Neural cell (in vitro differentiated cells): ENCODE measurements at regions not wholly inside any gene's neighbourhood (a gene's known extent, or its start where the extent isn't known, plus 50 kb on each side); places are given as distances from the start of the nearest gene placed in this dataset.

Experiments
- H2AFZ ChIP-seq: fragments of 200-600, 300-800 bp; sonication (generic), shearing (Covaris generic); 2 replicates; pipeline ENCODE4 v1.6.0; 2014; ENCODE audit warnings: low read depth, mild to moderate bottlenecking, antibody characterized with exemption, low read length, moderate library complexity
- H3F3A ChIP-seq: fragments of 200-600 bp; shearing (Covaris generic); 2 replicates; pipeline ENCODE4 v1.6.1; 2016; ENCODE audit warnings: mild to moderate bottlenecking, moderate library complexity, mixed read lengths, antibody characterized with exemption, low read length; ENCODE audit not compliant: insufficient read depth, poor library complexity, severe bottlenecking
- H3K27ac ChIP-seq: fragments of 200-600, 300-800 bp; sonication (generic), shearing (Covaris generic); 2 replicates; pipeline ENCODE4 v1.5.1; 2014; ENCODE audit warnings: mild to moderate bottlenecking, low read length, moderate library complexity
- H3K27me3 ChIP-seq: fragments of 300-800, 200-600 bp; sonication (generic), shearing (Covaris generic); 2 replicates; pipeline ENCODE4 v1.6.0; 2014; ENCODE audit warnings: mild to moderate bottlenecking, low read depth, low read length, moderate library complexity; ENCODE audit not compliant: insufficient read depth
- H3K36me3 ChIP-seq: fragments of 300-800, 200-600 bp; sonication (generic), shearing (Covaris generic); 2 replicates; pipeline ENCODE4 v1.5.1; 2014; ENCODE audit warnings: mild to moderate bottlenecking, antibody characterized with exemption, low read length, moderate library complexity; ENCODE audit not compliant: insufficient read depth
- H3K4me2 ChIP-seq: fragments of 300-800, 200-600 bp; sonication (generic), shearing (Covaris generic); 2 replicates; pipeline ENCODE4 v1.6.0; 2014; ENCODE audit warnings: mild to moderate bottlenecking, low read length
- H3K4me3 ChIP-seq: fragments of 300-800, 200-600 bp; sonication (generic), shearing (Covaris generic); 2 replicates; pipeline ENCODE4 v1.5.1; 2014; ENCODE audit warnings: mild to moderate bottlenecking, low read length, moderate library complexity
- H3K79me2 ChIP-seq: fragments of 200-600 bp; shearing (Covaris generic); replicated peaks from 2 replicates; pipeline ENCODE4 v1.6.0; 2014; ENCODE audit warnings: mild to moderate bottlenecking, low read length, moderate library complexity; ENCODE audit not compliant: insufficient read depth
- H3K9ac ChIP-seq: fragments of 300-800, 200-600 bp; sonication (generic), shearing (Covaris generic); 2 replicates; pipeline ENCODE4 v1.6.1; 2016; ENCODE audit warnings: mild to moderate bottlenecking, low read length, mixed read lengths
- H3K9me2 ChIP-seq: fragments of 200-600 bp; shearing (Covaris generic); 2 replicates; pipeline ENCODE4 v1.6.1; 2016; ENCODE audit warnings: mild to moderate bottlenecking, low read length, mixed read lengths; ENCODE audit not compliant: insufficient read depth
- H3K9me3 ChIP-seq: fragments of 200-600, 300-800 bp; sonication (generic), shearing (Covaris generic); 2 replicates; pipeline ENCODE4 v1.6.1; 2016; ENCODE audit warnings: mild to moderate bottlenecking, mixed run types, low read length, moderate library complexity, mixed read lengths
- H4K20me1 ChIP-seq: fragments of 200-600 bp; shearing (Covaris generic); 2 replicates; pipeline ENCODE4 v1.6.1; 2016; ENCODE audit warnings: mild to moderate bottlenecking, mixed run types; ENCODE audit not compliant: insufficient read depth
- CTCF ChIP-seq: fragments of 450-650 bp; IDR thresholded peaks from 2 replicates; pipeline ENCODE4 v1.5.1; 2014; ENCODE audit warnings: antibody characterized with exemption, mild to moderate bottlenecking, moderate library complexity; ENCODE audit not compliant: poor library complexity, severe bottlenecking
- EP300 ChIP-seq: fragments of 450-650 bp; conservative IDR thresholded peaks from 2 replicates; pipeline ENCODE4 v1.6.1; 2014; ENCODE audit warnings: antibody characterized with exemption, mild to moderate bottlenecking, moderate library complexity; ENCODE audit not compliant: poor library complexity, severe bottlenecking
- EZH2 ChIP-seq: fragments of 200-600, 300-800 bp; shearing (Covaris generic), sonication (generic); IDR thresholded peaks from 2 replicates; pipeline ENCODE4 v1.6.1; 2014; ENCODE audit warnings: antibody characterized with exemption, low read length, borderline replicate concordance, mild to moderate bottlenecking; ENCODE audit not compliant: insufficient read depth, poor library complexity, severe bottlenecking
- MXI1 ChIP-seq: fragments of 450-650 bp; conservative IDR thresholded peaks from 2 replicates; pipeline ENCODE4 v1.6.1; 2014; ENCODE audit warnings: antibody characterized with exemption, mild to moderate bottlenecking; ENCODE audit not compliant: poor library complexity, severe bottlenecking
- POLR2AphosphoS5 ChIP-seq: IDR thresholded peaks from 2 replicates; pipeline ENCODE4 v1.6.1; 2012
- RAD21 ChIP-seq: fragments of 450-650 bp; conservative IDR thresholded peaks from 2 replicates; pipeline ENCODE4 v1.6.1; 2014; ENCODE audit warnings: antibody characterized with exemption, mild to moderate bottlenecking, moderate library complexity
- REST ChIP-seq: IDR thresholded peaks from 2 replicates; pipeline ENCODE4 v1.6.1; 2012; ENCODE audit warnings: borderline replicate concordance
- SMC3 ChIP-seq: fragments of 450-650 bp; conservative IDR thresholded peaks from 2 replicates; pipeline ENCODE4 v1.6.1; 2014; ENCODE audit warnings: antibody characterized with exemption, mild to moderate bottlenecking, moderate library complexity; ENCODE audit not compliant: poor library complexity
- TAF1 ChIP-seq: IDR thresholded peaks from 2 replicates; pipeline ENCODE4 v1.6.1; 2012; ENCODE audit warnings: low read depth

- Histone ChIP-seq H4K20me1 (no peaks in the 10 kb centered on the region), H3K4me3 (no peak overlapping the region), H3K27ac (no peak overlapping the region), H3K9me3 (no peaks in the 10 kb centered on the region), H3K9me2 (no peaks in the 10 kb centered on the region), H3K4me2 (no peak overlapping the region), H3K27me3 (no peaks in the 10 kb centered on the region), H3K79me2 (no peaks in the 10 kb centered on the region), H3K9ac (no peak overlapping the region), H3F3A (no peaks in the 10 kb centered on the region), H2AFZ (no peak overlapping the region), H3K36me3 (no peaks in the 10 kb centered on the region)
- no peak for TF ChIP-seq REST
- no peak for TF ChIP-seq TAF1
- no peak for TF ChIP-seq EP300
- TF ChIP-seq SMC3 = no peak
- no peak for TF ChIP-seq CTCF
- no peak for TF ChIP-seq MXI1
- TF ChIP-seq POLR2AphosphoS5 = no peak
- no peak for TF ChIP-seq RAD21
- no peak for TF ChIP-seq EZH2
Observed at GRCh38 chr12:14156606-14157005, 175.2 kb upstream of the GRIN2B start.

- H3K4me3 ChIP-seq = no peak overlapping the region
- H4K20me1 ChIP-seq = no peaks in the 10 kb centered on the region
- no peaks in the 10 kb centered on the region for H3F3A ChIP-seq
- H3K27me3 ChIP-seq = no peaks in the 10 kb centered on the region
- H3K27ac ChIP-seq = no peak overlapping the region
- no peak for TF ChIP-seq POLR2AphosphoS5
- TF ChIP-seq SMC3 = no peak
- TF ChIP-seq EP300 = no peak
- TF ChIP-seq CTCF = no peak
- TF ChIP-seq RAD21 = no peak
- no peak for TF ChIP-seq MXI1
- TF ChIP-seq REST = no peak
- TF ChIP-seq EZH2 = no peak
- no peak for TF ChIP-seq TAF1
- no peak overlapping the region for H3K4me2 ChIP-seq
- no peaks in the 10 kb centered on the region for H3K9me2 ChIP-seq
- H3K9ac ChIP-seq = no peak overlapping the region
- no peaks in the 10 kb centered on the region for H3K79me2 ChIP-seq
- H3K9me3 ChIP-seq = no peaks in the 10 kb centered on the region
- no peaks in the 10 kb centered on the region for H3K36me3 ChIP-seq
- H2AFZ ChIP-seq = no peak overlapping the region
Observed at GRCh38 chr12:14157088-14157747, 175.8 kb upstream of the GRIN2B start.
